ENCODE measurements at regions not wholly inside any gene's neighbourhood (a gene's known extent, or its start where the extent isn't known, plus 50 kb on each side); places are given as distances from the start of the nearest gene placed in this dataset.
"Not testable (repeated sequence)": the region's sequence is repeated elsewhere in the genome, so short reads cannot be mapped to it uniquely, and the experiment has no call there.

DNA sequence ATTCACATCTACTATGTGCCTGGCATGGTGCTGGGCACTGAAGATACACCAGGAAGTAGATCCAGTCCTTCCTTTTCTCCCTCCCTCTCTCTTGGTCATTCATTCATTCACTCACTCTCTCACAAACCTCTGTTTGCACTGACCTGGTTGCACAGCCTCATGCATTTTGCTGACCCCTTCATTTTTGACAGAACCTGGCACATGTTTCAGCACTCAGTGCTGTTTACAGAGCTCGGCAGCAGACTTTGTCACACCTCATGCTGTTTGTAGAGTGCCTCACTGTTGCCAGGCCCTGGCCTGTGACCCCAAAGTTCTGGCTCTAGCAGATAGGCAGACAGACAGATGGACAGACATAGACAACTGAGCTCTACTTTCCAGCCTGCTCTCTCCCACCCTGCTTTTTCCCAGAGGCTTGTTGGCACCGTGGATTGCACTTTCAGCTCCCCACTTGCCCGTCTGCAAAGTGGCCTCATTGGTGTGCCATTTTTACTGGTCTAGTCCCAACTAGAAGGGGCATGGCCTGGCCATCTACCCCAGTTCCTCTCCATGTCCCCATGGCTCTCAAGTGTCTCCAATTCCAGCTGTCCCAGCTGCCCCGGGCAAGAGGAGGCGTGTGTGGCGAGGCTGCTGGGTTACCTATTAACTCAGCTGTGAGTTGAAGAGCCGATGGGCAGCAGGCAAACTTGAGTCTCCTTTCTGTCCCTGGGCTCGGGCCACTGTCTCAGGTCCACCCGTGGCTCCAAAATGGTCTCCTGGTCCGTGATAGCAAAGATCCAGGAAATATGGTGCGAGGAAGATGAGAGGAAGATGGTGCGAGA lies 277.0 kb upstream of the TEKT4 start:
- TF ChIP-seq, protein P1, sequence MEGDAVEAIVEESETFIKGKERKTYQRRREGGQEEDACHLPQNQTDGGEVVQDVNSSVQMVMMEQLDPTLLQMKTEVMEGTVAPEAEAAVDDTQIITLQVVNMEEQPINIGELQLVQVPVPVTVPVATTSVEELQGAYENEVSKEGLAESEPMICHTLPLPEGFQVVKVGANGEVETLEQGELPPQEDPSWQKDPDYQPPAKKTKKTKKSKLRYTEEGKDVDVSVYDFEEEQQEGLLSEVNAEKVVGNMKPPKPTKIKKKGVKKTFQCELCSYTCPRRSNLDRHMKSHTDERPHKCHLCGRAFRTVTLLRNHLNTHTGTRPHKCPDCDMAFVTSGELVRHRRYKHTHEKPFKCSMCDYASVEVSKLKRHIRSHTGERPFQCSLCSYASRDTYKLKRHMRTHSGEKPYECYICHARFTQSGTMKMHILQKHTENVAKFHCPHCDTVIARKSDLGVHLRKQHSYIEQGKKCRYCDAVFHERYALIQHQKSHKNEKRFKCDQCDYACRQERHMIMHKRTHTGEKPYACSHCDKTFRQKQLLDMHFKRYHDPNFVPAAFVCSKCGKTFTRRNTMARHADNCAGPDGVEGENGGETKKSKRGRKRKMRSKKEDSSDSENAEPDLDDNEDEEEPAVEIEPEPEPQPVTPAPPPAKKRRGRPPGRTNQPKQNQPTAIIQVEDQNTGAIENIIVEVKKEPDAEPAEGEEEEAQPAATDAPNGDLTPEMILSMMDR (IDR thresholded peaks at IDR 0.05; ENCODE audit: insufficient read depth, low read length), result not testable (repeated sequence)
- TF ChIP-seq, protein P2, sequence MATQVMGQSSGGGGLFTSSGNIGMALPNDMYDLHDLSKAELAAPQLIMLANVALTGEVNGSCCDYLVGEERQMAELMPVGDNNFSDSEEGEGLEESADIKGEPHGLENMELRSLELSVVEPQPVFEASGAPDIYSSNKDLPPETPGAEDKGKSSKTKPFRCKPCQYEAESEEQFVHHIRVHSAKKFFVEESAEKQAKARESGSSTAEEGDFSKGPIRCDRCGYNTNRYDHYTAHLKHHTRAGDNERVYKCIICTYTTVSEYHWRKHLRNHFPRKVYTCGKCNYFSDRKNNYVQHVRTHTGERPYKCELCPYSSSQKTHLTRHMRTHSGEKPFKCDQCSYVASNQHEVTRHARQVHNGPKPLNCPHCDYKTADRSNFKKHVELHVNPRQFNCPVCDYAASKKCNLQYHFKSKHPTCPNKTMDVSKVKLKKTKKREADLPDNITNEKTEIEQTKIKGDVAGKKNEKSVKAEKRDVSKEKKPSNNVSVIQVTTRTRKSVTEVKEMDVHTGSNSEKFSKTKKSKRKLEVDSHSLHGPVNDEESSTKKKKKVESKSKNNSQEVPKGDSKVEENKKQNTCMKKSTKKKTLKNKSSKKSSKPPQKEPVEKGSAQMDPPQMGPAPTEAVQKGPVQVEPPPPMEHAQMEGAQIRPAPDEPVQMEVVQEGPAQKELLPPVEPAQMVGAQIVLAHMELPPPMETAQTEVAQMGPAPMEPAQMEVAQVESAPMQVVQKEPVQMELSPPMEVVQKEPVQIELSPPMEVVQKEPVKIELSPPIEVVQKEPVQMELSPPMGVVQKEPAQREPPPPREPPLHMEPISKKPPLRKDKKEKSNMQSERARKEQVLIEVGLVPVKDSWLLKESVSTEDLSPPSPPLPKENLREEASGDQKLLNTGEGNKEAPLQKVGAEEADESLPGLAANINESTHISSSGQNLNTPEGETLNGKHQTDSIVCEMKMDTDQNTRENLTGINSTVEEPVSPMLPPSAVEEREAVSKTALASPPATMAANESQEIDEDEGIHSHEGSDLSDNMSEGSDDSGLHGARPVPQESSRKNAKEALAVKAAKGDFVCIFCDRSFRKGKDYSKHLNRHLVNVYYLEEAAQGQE (IDR thresholded peaks at IDR 0.05; ENCODE audit: insufficient replicate concordance, low read depth), result not testable (repeated sequence)
